Common myeloid progenitor, CD34-positive (primary cell): ENCODE measurements at regions not wholly inside any gene's neighbourhood (a gene's known extent, or its start where the extent isn't known, plus 50 kb on each side); places are given as distances from the start of the nearest gene placed in this dataset.
"Not testable (repeated sequence)": the region's sequence is repeated elsewhere in the genome, so short reads cannot be mapped to it uniquely, and the experiment has no call there.

Experiments used
- CTCF ChIA-PET: fragments of 350-600 bp; sonication (Branson Sonifier 250); formaldehyde crosslinking; loops from one replicate; lab custom pipeline; 2021; ENCODE audit warnings: antibody characterized with exemption; lab: Charles Lee
- POLR2A ChIA-PET: fragments of 350-600 bp; sonication (Branson Sonifier 250); formaldehyde crosslinking; loops from one replicate; lab custom pipeline; 2021; ENCODE audit warnings: antibody characterized with exemption; lab: Charles Lee
- DNase-seq, 3 donors: peaks; one replicate each; pipeline versions ENCODE4 v3.0.0 to v3.0.0-alpha.2; 2013
- H3K27ac ChIP-seq, 2 experiments: 1 replicate in 1 of 2; 2 replicates in 1 of 2; pipeline ENCODE4 v1.7.0; 2013; ENCODE audit warnings: inconsistent platforms in 2 of 2, low read length in 2 of 2, mild to moderate bottlenecking in 2 of 2, low read depth in 1 of 2, moderate library complexity in 1 of 2; ENCODE audit not compliant: severe bottlenecking in 2 of 2, insufficient read depth in 1 of 2, poor library complexity in 1 of 2
- H3K27me3 ChIP-seq, 5 experiments: replicated peaks in 2 of 5; 1 replicate in 3 of 5; 2 replicates in 2 of 5; pipeline versions ENCODE4 v1.6.1 to v1.7.0; 2013; ENCODE audit warnings: low read length in 4 of 5, mild to moderate bottlenecking in 2 of 5, moderate library complexity in 2 of 5, inconsistent platforms in 1 of 5; ENCODE audit not compliant: insufficient read depth in 5 of 5, control insufficient read depth in 4 of 5
- H3K36me3 ChIP-seq, 4 experiments: 1 replicate in 2 of 4; 2 replicates in 2 of 4; pipeline versions ENCODE4 v1.6.1 to v1.7.0; 2013; ENCODE audit warnings: low read length in 3 of 4, control low read depth in 1 of 4, mild to moderate bottlenecking in 1 of 4; ENCODE audit not compliant: control insufficient read depth in 4 of 4, insufficient read depth in 4 of 4
- H3K4me1 ChIP-seq, 4 experiments: 1 replicate in 3 of 4; 2 replicates in 1 of 4; pipeline versions ENCODE4 v1.6.1 to v1.7.1; 2013; ENCODE audit warnings: low read length in 3 of 4, mild to moderate bottlenecking in 3 of 4, control low read depth in 1 of 4, inconsistent platforms in 1 of 4, moderate library complexity in 1 of 4; ENCODE audit not compliant: control insufficient read depth in 4 of 4, insufficient read depth in 4 of 4; ENCODE audit errors: control extremely low read depth in 1 of 4
- H3K4me3 ChIP-seq, 7 experiments: 1 replicate in 4 of 7; 2 replicates in 3 of 7; pipeline versions ENCODE4 v1.5.1 to v1.7.0; 2013; ENCODE audit warnings: mild to moderate bottlenecking in 7 of 7, low read length in 6 of 7, moderate library complexity in 6 of 7, inconsistent platforms in 2 of 7, low read depth in 2 of 7, control low read depth in 1 of 7; ENCODE audit not compliant: insufficient read depth in 4 of 7, control insufficient read depth in 1 of 7; ENCODE audit errors: extremely low read depth in 1 of 7
- H3K9me3 ChIP-seq, 5 experiments: 1 replicate in 4 of 5; 2 replicates in 1 of 5; pipeline versions ENCODE4 v1.6.1 to v1.7.1; 2013; ENCODE audit warnings: low read length in 4 of 5, mild to moderate bottlenecking in 2 of 5, inconsistent platforms in 1 of 5, low read depth in 1 of 5, moderate library complexity in 1 of 5; ENCODE audit not compliant: control insufficient read depth in 4 of 5, insufficient read depth in 2 of 5; ENCODE audit errors: control extremely low read depth in 1 of 5
- WGBS: methylation state at CpG from one replicate; pipeline ENCODE4 v1.1.5; 2013; ENCODE audit not compliant: insufficient coverage; 5-methylcytosine and 5-hydroxymethylcytosine counted together

DNA sequence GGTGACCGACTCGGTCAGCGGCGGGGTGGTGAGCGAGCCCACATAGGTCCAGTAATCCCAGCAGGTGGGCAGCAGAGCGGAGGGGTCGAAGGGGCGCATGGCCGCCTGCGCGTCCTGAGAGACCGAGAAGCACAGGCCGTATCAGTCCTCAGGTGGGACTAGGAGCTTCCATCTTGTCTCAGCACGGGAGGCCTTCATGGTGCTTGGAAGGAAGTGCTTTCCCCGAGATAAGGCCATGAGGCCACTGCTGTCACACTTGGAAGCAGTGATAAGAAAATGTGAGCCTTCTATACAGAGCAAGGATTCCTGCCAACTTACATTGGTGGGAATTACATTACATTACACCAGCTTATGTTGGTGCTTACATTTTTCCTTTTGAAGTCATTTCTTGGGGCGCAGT is 62.6 kb upstream of the METTL9 start:
- H3K36me3 ChIP-seq, H3K27me3 ChIP-seq, H3K9me3 ChIP-seq, H3K4me3 ChIP-seq, H3K27ac ChIP-seq, POLR2A ChIA-PET, CTCF ChIA-PET: not testable (repeated sequence)
- 69% methylated on average over 10 of the region's 16 CpGs for WGBS
- H3K4me1 ChIP-seq, result peaks cover 0 to 30% (median 25%) of the 10 kb centered on the region in 4 experiments
- peak in 2 of 3 donors; percentile 25 to 49 for DNase-seq

DNA sequence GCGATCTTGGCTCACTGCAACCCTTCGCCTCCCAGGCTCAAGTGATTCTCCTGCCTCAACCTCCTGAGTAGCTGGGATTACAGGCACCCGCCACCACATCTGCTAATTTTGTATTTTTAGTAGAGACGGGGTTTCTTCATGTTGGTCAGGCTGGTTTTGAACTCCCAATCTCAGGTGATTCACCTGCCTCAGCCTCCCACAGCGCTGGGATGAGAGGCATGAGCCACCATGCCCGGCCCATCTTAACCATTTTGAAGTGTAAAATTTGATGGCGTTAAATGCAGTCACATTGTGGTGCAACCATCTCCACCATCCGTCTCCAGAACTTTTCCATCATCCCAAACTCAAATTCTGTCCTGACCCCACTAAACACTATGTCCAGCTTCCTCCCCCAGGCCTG is 61.8 kb upstream of the METTL9 start:
- DNase-seq, H3K4me3 ChIP-seq, H3K9me3 ChIP-seq, H3K27me3 ChIP-seq, H3K36me3 ChIP-seq, CTCF ChIA-PET, H3K27ac ChIP-seq, POLR2A ChIA-PET: not testable (repeated sequence)
- 100% methylated on average over 3 of the region's 8 CpGs for WGBS
- peaks cover 0 to 34% (median 32%) of the 10 kb centered on the region in 4 experiments for H3K4me1 ChIP-seq

DNA sequence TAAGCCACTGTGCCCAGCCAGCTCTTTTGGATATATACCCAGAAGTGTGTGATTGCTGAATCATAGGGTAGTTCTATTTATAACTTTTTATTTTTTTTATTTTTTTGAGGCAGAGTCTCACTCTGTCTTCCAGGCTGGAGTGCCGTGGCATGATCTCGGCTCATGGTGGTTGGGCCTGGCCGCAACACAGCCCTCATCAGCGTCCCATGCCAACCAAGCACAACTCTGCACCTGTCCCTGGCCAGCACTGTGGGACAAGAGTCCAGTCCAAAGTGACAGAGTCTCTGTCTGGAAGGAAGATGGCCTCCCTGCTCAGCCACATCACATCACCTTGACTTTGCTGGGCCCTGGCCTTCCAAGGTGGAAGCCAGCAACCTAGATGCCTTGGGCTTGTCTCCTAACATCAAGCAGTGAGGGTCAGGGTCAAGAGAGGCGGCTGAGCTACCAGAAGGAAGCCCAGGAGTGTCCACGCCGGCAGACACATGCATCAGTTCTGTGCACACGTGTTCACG is 60.2 kb upstream of the METTL9 start:
- DNase-seq, H3K27ac ChIP-seq, POLR2A ChIA-PET, H3K4me3 ChIP-seq, H3K9me3 ChIP-seq, H3K36me3 ChIP-seq, CTCF ChIA-PET, H3K27me3 ChIP-seq: not testable (repeated sequence)
- WGBS, result 41% methylated on average over 5 of the region's 9 CpGs
- H3K4me1 ChIP-seq, result peaks cover 0 to 44% (median 37%) of the 10 kb centered on the region in 4 experiments

DNA sequence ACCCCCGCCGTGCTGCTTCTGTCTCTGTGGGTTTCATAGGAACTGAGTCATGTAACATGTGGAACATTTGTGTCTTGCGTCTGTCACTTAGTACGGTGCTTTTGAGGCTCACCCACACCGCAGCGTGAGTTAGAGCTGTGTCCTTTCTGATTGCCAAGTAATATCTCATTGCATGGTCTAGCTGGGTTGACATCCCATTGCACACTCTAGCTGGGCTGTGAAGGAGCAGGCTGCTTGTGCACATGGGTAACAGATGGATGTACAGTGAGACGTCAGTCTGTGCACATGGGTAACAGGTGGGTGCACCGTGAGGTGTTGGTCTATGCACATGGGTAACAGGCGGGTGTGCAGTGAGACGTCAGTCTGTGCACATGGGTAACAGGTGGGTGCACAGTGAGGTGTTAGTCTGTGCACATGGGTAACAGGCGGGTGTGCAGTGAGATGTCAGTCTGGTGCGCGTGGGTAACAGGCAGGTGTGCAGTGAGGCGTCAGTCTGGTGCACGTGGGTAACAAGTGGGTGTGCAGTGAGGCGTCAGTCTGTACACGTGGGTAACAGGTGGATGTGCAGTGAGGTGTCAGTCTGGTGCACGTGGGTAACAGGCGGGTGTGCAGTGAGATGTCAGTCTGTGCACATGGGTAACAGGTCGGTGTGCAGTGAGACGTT is 58.5 kb upstream of the METTL9 start:
- not testable (repeated sequence) for H3K9me3 ChIP-seq

DNA sequence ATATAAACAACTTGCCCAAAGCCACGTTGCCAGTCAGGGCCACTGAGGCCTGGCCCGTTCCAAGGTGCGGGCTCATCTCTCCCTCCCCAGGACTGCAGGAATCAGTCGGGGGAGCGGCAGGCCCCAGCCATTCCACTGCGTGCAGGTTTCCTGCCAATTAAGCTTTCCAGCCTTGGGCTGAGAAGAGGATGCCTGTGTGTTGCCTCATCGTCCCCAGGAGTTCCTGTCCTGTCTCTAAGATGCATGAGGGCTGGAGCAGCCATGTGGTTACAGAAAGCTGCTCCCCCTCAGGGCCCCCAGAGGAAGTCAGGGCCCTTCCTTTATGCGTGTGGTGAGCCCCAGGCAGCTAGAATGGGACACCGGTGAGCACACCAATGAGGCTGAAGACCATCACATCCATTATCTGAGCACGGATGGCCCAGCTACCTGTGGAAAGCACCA is 57.7 kb upstream of the METTL9 start:
- H3K36me3 ChIP-seq, CTCF ChIA-PET, H3K27me3 ChIP-seq, H3K27ac ChIP-seq, H3K9me3 ChIP-seq: not testable (repeated sequence)
- Histone ChIP-seq H3K4me1 (peaks cover 0 to 44% (median 37%) of the 10 kb centered on the region in 4 experiments), H3K4me3 (peak overlapping the region in 4 of 7 experiments; percentile 6 to 51 (median 11))
- POLR2A ChIA-PET, result interaction anchor here (0.7 kb wide), 1 partner anchor 40 kb away, joined by 4 read pairs; no protein-coding TSS in a partner anchor
- DNase-seq, result peak in 2 of 3 donors; percentile 50 to 68
- 6% methylated on average over 3 of the region's 10 CpGs for WGBS

More for the DNA sequence above, 58.5 kb upstream of the METTL9 start:
- H3K36me3 ChIP-seq, H3K27me3 ChIP-seq, H3K27ac ChIP-seq, CTCF ChIA-PET: not testable (repeated sequence)
- Histone ChIP-seq H3K4me1 (peaks cover 0 to 44% (median 37%) of the 10 kb centered on the region in 4 experiments), H3K4me3 (peak overlapping the region in 5 of 7 experiments; percentile 0 to 51 (median 17))
- POLR2A ChIA-PET, result interaction anchor here (0.7 kb wide), 1 partner anchor 15 kb away, joined by 3 read pairs; no protein-coding TSS in a partner anchor
- peak; percentile 59 to 95 (median 94) for DNase-seq
- 57% methylated on average over 13 of the region's 21 CpGs for WGBS

DNA sequence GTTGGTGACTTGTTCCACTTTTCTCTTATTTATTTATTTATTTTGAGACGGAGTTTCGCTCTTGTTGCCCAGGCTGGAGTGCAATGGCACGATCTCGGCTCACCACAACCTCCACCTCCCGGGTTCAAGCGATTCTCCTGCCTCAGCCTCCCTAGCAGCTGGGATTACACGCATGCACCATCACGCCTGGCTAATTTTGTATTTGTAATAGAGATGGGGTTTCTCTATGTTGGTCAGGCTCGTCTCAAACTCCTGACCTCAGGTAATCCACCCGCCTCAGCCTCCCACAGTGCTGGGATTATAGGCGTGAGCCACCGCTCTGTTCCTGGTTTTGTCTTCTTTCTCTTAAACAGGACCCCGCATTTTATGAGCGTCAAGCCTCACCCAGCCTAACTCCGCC is 57.3 kb upstream of the METTL9 start:
- no CpG with 5 or more reads among the region's 15 CpGs for WGBS
- H3K9me3 ChIP-seq, DNase-seq, CTCF ChIA-PET, H3K27me3 ChIP-seq, H3K4me3 ChIP-seq, H3K27ac ChIP-seq, H3K36me3 ChIP-seq: not testable (repeated sequence)
- peaks cover 0 to 44% (median 36%) of the 10 kb centered on the region in 4 experiments for H3K4me1 ChIP-seq
- POLR2A ChIA-PET, result interaction anchor here (0.7 kb wide), 1 partner anchor 40 kb away, joined by 4 read pairs; no protein-coding TSS in a partner anchor

DNA sequence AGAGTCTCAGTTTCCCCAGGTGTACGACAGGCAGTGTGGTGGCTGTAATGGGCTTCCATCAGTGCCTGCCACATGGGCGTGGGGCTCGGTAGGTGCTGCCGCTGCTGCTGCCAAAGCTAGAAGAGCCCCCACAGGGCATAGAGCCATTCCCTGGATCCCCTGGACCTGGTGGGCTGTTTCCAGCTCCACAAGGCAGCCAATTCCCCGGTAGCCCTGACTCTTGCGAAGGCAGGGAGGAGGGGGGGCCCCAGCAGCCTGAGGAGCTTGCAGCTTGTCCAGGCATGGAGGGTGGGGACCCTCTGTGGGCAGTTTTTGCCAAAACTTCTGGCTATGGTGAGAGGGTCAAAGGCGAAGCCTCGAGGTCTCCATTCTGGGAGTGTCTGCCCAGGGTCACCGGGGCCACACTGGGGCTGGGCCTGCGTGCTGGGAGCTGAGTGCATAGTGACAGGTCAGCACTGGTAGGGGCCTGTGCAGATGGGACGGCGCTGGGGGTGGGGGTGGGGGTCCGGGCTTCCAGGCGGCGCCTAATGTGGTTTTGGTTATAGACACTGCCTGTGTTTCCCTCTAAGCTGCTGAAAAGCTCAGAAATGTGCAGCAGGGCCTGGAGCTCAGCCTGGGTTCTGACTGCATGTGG is 56.8 kb upstream of the METTL9 start:
- H3K4me3 ChIP-seq, H3K27ac ChIP-seq, DNase-seq, H3K36me3 ChIP-seq, H3K9me3 ChIP-seq, POLR2A ChIA-PET, CTCF ChIA-PET, H3K27me3 ChIP-seq: not testable (repeated sequence)
- no CpG with 5 or more reads among the region's 15 CpGs for WGBS
- H3K4me1 ChIP-seq, result peaks cover 0 to 44% (median 36%) of the 10 kb centered on the region in 4 experiments
